Upper lobe of right lung (tissue), 1 donor: ENCODE measurements at regions not wholly inside any gene's neighbourhood (a gene's known extent, or its start where the extent isn't known, plus 50 kb on each side); places are given as distances from the start of the nearest gene placed in this dataset.
A peak's percentile ranks its signal among the peaks of the same experiment; 100 is the strongest.

Experiments used
- ATAC-seq: fragments of 200-7000 bp; cut with Tn5 transposase; one replicate; pipeline ENCODE4 v1.9.1; 2020; ENCODE audit warnings: mild to moderate bottlenecking, moderate library complexity
- DNase-seq: peaks from one replicate; pipeline ENCODE4 v3.0.0-alpha.2; 2020
- H3K27ac ChIP-seq: fragments of 200-600 bp; one replicate; pipeline ENCODE4 v1.8.0; 2022
- H3K27me3 ChIP-seq: fragments of 200-600 bp; one replicate; pipeline ENCODE4 v1.8.0; 2022; ENCODE audit warnings: mild to moderate bottlenecking
- H3K36me3 ChIP-seq: fragments of 200-600 bp; one replicate; pipeline ENCODE4 v1.8.0; 2022
- H3K4me1 ChIP-seq: fragments of 200-600 bp; one replicate; pipeline ENCODE4 v1.8.0; 2022
- H3K4me3 ChIP-seq: fragments of 200-600 bp; one replicate; pipeline ENCODE4 v1.8.0; 2022; ENCODE audit warnings: mild to moderate bottlenecking
- H3K9me3 ChIP-seq: fragments of 200-600 bp; one replicate; pipeline ENCODE4 v1.8.0; 2022
- CTCF ChIP-seq: fragments of 200-600 bp; IDR thresholded peaks from one replicate; pipeline ENCODE4 v1.8.0; 2022; ENCODE audit warnings: antibody characterized with exemption
- intact Hi-C: fragments of 100-400 bp; cut with DNase I; formaldehyde crosslinking; loops from one replicate; pipeline ENCODE4 v1.11.0; 2022
- donor health status: DM: no; HTN: yes; CAD: no; lungs with severe emphysema.

- H3K36me3 ChIP-seq = no peaks in the 10 kb centered on the region
- no peaks in the 10 kb centered on the region for H3K4me1 ChIP-seq
- H3K27ac ChIP-seq = no peak overlapping the region
- no peak for DNase-seq
- no peak for TF ChIP-seq CTCF
- H3K9me3 ChIP-seq = no peaks in the 10 kb centered on the region
- no peaks in the 10 kb centered on the region for H3K27me3 ChIP-seq
- intact Hi-C loops = no loop called here
- H3K4me3 ChIP-seq = no peak overlapping the region
- no peak for ATAC-seq
Measured at GRCh38 chr4:186481998-186482790, 73.2 kb downstream of the MTNR1A start.

DNA sequence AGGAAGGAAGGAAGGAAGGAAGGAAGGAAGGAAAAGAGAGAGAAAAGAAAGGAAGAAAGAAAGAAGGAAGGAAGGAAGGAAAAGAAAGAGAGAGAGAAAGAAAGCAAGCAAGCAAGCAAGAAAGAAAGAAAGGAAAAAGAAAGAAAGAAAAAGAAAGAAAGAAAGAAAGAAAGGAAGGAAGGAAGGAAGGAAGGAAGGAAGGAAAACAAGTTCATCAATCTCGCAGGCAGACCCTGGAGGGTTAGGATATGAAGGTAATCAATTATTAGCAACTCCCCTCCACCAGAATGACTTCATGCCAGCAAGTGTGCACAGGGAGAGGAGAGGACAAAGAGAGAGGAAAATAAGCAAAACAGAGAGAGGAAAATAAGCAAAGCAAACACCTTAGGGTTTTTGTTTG lies 80.2 kb downstream of the MTNR1A start:
- H3K9me3 ChIP-seq = no peaks in the 10 kb centered on the region
- no peaks in the 10 kb centered on the region for H3K27me3 ChIP-seq
- ATAC-seq = no peak
- TF ChIP-seq CTCF = no peak
- no peaks in the 10 kb centered on the region for H3K36me3 ChIP-seq
- intact Hi-C loops = no loop called here
- H3K27ac ChIP-seq = no peak overlapping the region
- H3K4me3 ChIP-seq = no peak overlapping the region
- no peak for DNase-seq
- no peaks in the 10 kb centered on the region for H3K4me1 ChIP-seq

- Histone ChIP-seq H3K36me3 (no peaks in the 10 kb centered on the region), H3K27me3 (no peaks in the 10 kb centered on the region), H3K9me3 (no peaks in the 10 kb centered on the region), H3K4me1 (no peaks in the 10 kb centered on the region), H3K27ac (no peak overlapping the region), H3K4me3 (no peak overlapping the region)
- intact Hi-C loops = no loop called here
- no peak for ATAC-seq
- TF ChIP-seq CTCF = no peak
- no peak for DNase-seq
Measured at GRCh38 chr4:186473933-186474332, 81.4 kb downstream of the MTNR1A start.

GRCh38 chr4:186472948-186473347 lies 82.4 kb downstream of the MTNR1A start:
- Histone ChIP-seq H3K36me3 (no peaks in the 10 kb centered on the region), H3K27ac (no peak overlapping the region), H3K4me3 (no peak overlapping the region), H3K4me1 (no peaks in the 10 kb centered on the region), H3K27me3 (no peaks in the 10 kb centered on the region), H3K9me3 (no peaks in the 10 kb centered on the region)
- no peak for ATAC-seq
- intact Hi-C loops = no loop called here
- no peak for DNase-seq
- TF ChIP-seq CTCF = peak; percentile 54

GRCh38 chr4:186471441-186471840 lies 83.9 kb downstream of the MTNR1A start:
- Histone ChIP-seq H3K4me3 (no peak overlapping the region), H3K4me1 (no peaks in the 10 kb centered on the region), H3K9me3 (no peaks in the 10 kb centered on the region), H3K27me3 (no peaks in the 10 kb centered on the region), H3K36me3 (no peaks in the 10 kb centered on the region), H3K27ac (no peak overlapping the region)
- intact Hi-C loops = no loop called here
- no peak for ATAC-seq
- TF ChIP-seq CTCF = no peak
- no peak for DNase-seq

DNA sequence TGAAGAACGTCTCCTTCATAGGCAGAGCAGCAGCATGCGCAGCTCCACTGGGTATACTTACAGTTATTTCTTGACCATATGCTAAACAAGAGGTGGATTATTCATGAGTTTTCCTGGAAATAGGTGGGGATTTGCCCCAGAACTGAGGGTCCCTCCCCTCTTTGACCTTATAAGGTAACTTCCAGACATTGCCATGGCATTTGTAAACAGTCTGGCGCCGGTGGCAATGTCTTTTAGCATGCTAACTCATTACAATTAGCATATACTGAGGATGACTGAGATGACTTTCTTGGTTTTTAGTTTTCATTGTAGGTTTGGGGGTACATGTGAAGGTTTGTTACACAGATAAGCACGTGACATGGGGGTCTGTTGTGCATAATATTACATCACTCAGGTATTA lies 97.3 kb downstream of the MTNR1A start:
- no peak for ATAC-seq

More for the DNA sequence above, 97.3 kb downstream of the MTNR1A start:
- no peak for DNase-seq
- no peaks in the 10 kb centered on the region for H3K36me3 ChIP-seq
- H3K27ac ChIP-seq = no peak overlapping the region
- intact Hi-C loops = no loop called here
- no peaks in the 10 kb centered on the region for H3K4me1 ChIP-seq
- no peaks in the 10 kb centered on the region for H3K9me3 ChIP-seq
- H3K4me3 ChIP-seq = no peak overlapping the region
- TF ChIP-seq CTCF = no peak
- H3K27me3 ChIP-seq = no peaks in the 10 kb centered on the region
